ENCODE measurements at regions not wholly inside any gene's neighbourhood (a gene's known extent, or its start where the extent isn't known, plus 50 kb on each side); places are given as distances from the start of the nearest gene placed in this dataset.

GRCh38 chr2:215693999-215694580 lies 258.2 kb upstream of the FN1 start:
- no peak for TF ChIP-seq CTCF (IDR thresholded peaks at IDR 0.05; ENCODE audit: low read depth, low read length)
- no peak overlapping the region for H3K27ac ChIP-seq
- no peaks in the 10 kb centered on the region for H3K36me3 ChIP-seq
- H3K9me3 ChIP-seq (ENCODE audit: low read depth), result no peaks in the 10 kb centered on the region
- H3K27me3 ChIP-seq, result no peaks in the 10 kb centered on the region
- H3K4me1 ChIP-seq (ENCODE audit: low read depth), result no peaks in the 10 kb centered on the region
- no peak overlapping the region for H3K4me3 ChIP-seq
- DNase-seq (ENCODE audit: low read depth in 1 of 2, low spot score in 1 of 2), result no peak

DNA sequence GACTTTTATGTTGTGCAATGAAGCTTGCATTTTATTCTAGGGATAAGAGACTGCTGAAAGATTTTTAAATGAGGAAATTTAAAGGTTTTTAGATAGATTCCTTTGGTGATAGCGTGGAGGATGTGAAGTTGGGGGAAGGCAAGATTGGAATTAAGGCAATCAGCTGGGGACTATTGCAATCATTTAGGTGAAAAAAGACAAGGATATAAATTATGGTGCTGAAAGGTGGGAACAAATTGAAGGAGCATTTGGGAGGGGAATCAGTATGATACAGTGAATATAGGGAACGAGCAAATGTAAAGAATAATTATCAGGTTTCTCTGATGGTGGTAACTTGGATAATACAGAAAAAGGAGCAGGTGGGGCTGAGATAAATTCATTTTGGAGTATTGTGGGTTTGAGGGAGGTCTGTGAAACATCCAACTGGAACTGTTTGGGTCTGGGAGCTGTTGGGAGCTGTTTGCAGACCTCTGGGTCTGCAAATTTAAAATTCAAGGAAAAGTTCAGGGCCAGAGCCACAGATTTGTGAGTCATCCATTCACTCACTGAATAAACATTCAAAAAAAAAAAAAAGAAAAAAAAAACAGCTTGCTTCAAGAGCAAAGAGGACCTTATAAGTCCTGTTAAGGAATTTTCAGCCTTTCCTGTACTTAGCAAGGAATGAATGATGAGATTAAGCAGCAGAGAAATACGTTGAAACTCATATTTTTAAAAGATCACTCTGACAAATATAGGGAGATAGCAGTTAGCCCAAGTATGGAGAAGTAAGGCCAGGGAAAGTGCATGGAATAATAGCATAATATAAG lies 257.5 kb upstream of the FN1 start:
- Histone ChIP-seq H3K27me3 (no peaks in the 10 kb centered on the region), H3K9me3 (ENCODE audit: low read depth) (no peaks in the 10 kb centered on the region), H3K4me3 (no peak overlapping the region), H3K4me1 (ENCODE audit: low read depth) (no peaks in the 10 kb centered on the region), H3K36me3 (no peaks in the 10 kb centered on the region), H3K27ac (no peak overlapping the region)
- no peak for TF ChIP-seq CTCF (IDR thresholded peaks at IDR 0.05; ENCODE audit: low read depth, low read length)
- DNase-seq (ENCODE audit: low read depth in 1 of 2, low spot score in 1 of 2), result peak in 1 of 2 donors; percentile 87

DNA sequence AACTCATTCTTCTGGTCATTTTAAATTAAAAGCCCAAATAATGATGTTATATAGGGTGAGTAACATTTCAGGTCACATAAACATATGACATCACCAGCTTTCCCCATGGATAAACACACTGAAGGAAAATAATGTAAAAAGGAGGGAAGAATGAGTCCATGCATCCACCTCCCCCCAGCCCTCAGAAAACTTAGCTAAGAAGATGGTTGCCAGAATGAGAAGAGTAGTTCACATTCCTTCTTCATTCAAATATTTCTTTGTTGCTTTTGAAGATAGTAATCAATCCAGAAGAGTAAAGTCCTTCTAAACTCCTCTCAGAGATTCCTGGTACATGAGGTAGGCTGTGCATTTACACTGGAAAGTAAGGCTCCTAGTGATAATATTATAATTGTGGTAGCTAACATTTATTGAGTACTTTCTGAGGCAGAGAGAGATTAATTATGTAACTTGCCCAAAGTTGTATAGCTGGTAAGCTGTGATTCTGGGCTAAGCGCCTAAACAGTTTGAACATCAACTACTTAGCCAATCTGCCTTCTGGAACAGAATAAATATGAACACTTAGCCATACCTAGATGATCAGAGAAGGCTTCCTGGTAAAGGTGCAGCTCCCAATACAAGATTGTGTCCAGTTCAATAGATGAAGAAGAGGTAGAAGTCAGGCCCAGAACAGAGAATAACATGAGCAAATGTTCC lies 256.7 kb upstream of the FN1 start:
- no peak for DNase-seq (ENCODE audit: low read depth in 1 of 2, low spot score in 1 of 2)
- Histone ChIP-seq H3K27me3 (no peaks in the 10 kb centered on the region), H3K27ac (no peak overlapping the region), H3K9me3 (ENCODE audit: low read depth) (no peaks in the 10 kb centered on the region), H3K4me1 (ENCODE audit: low read depth) (peaks cover under 1% of the 10 kb centered on the region), H3K36me3 (no peaks in the 10 kb centered on the region), H3K4me3 (no peak overlapping the region)
- TF ChIP-seq CTCF (IDR thresholded peaks at IDR 0.05; ENCODE audit: low read depth, low read length), result no peak

GRCh38 chr2:215691346-215691745 lies 255.5 kb upstream of the FN1 start:
- H3K4me1 ChIP-seq (ENCODE audit: low read depth), result peaks cover 5% of the 10 kb centered on the region
- no peak for DNase-seq (ENCODE audit: low read depth in 1 of 2, low spot score in 1 of 2)
- H3K27me3 ChIP-seq, result no peaks in the 10 kb centered on the region
- H3K4me3 ChIP-seq, result no peak overlapping the region
- no peaks in the 10 kb centered on the region for H3K9me3 ChIP-seq (ENCODE audit: low read depth)
- TF ChIP-seq CTCF (IDR thresholded peaks at IDR 0.05; ENCODE audit: low read depth, low read length), result no peak
- H3K27ac ChIP-seq, result no peak overlapping the region
- no peaks in the 10 kb centered on the region for H3K36me3 ChIP-seq

- peaks cover 13% of the 10 kb centered on the region for H3K4me1 ChIP-seq (ENCODE audit: low read depth)
- no peaks in the 10 kb centered on the region for H3K36me3 ChIP-seq
- no peak overlapping the region for H3K27ac ChIP-seq
- no peaks in the 10 kb centered on the region for H3K9me3 ChIP-seq (ENCODE audit: low read depth)
- H3K4me3 ChIP-seq, result no peak overlapping the region
- no peak for TF ChIP-seq CTCF (IDR thresholded peaks at IDR 0.05; ENCODE audit: low read depth, low read length)
- no peaks in the 10 kb centered on the region for H3K27me3 ChIP-seq
- DNase-seq (ENCODE audit: low read depth in 1 of 2, low spot score in 1 of 2), result no peak
These were observed 251.5 kb upstream of the FN1 start for GRCh38 chr2:215687149-215688031.
